Pancreas (tissue), 10 donors: ENCODE measurements at regions not wholly inside any gene's neighbourhood (a gene's known extent, or its start where the extent isn't known, plus 50 kb on each side); places are given as distances from the start of the nearest gene placed in this dataset.

ENCODE experiments used
- ATAC-seq, 4 donors: fragments of 200-7000 bp; cut with Tn5 transposase; one replicate each; pipeline versions ENCODE4 v1.8.0 to v1.9.1; 2020; ENCODE audit warnings: mild to moderate bottlenecking in 4 of 4, moderate library complexity in 4 of 4
- DNase-seq, 6 donors: peaks; one replicate each; pipeline ENCODE4 v3.0.0-alpha.2; 2020
- FAIRE-seq: peaks from 2 replicates; lab custom pipeline; 2012; peaks lifted over from hg19 to GRCh38; lab: Jason Lieb, UNC
- H3K27ac ChIP-seq, 4 donors: fragments of 200-600 bp; sonication (generic); 1 replicate in 3 of 4; 2 replicates in 1 of 4; pipeline versions ENCODE4 v1.5.0 to v1.8.0; 2020
- H3K27me3 ChIP-seq, 4 donors: fragments of 200-600 bp; one replicate each; pipeline ENCODE4 v1.8.0; 2021
- H3K36me3 ChIP-seq, 3 donors: fragments of 200-600 bp; sonication (generic) in 1 of 3; one replicate each; pipeline versions ENCODE4 v1.5.0 to v1.8.0; 2020 to 2021
- H3K4me1 ChIP-seq, 3 donors: fragments of 200-600 bp; one replicate each; pipeline ENCODE4 v1.8.0; 2021
- H3K4me3 ChIP-seq, 4 donors: fragments of 200-600 bp; sonication (generic) in 2 of 4; one replicate each; pipeline versions ENCODE4 v1.5.0 to v1.8.0; 2020 to 2021
- H3K9me3 ChIP-seq, 4 donors: fragments of 200-600 bp; one replicate each; pipeline ENCODE4 v1.8.0; 2021
- WGBS, 2 donors: extraction: QIAGEN DNeasy Blood & Tissue Kit; methylation state at CpG; one replicate each; pipeline ENCODE4 v1.1.7; 2013; 5-methylcytosine and 5-hydroxymethylcytosine counted together
- intact Hi-C, 3 donors: fragments of 100-400 bp; cut with DNase I; formaldehyde crosslinking; loops; one replicate each; pipeline versions ENCODE4 v1.11.1 to v1.14.2; 2022
- TF ChIP-seq, protein P1 (sequence below), 4 donors: fragments of 200-600 bp; sonication (generic) in 3 of 4; IDR thresholded peaks; one replicate each; pipeline versions ENCODE4 v1.5.0 to v1.8.0; 2021; ENCODE audit warnings: antibody characterized with exemption in 4 of 4
- donor health status: healthy with polysubstance abuse.
- donor health status: DM: no; HTN: no; CAD: no; lungs with moderate emphysema.
- donor health status: DM: no; HTN: no; CAD: no.
- donor health status: control.
- donor health status: control.
- donor health status: Bipolar disorder and iron deficiency.
- donor health status: DM: yes; HTN: yes; CAD: no.
- donor health status: DM: no; HTN: no; CAD: no.
- donor health status: DM: no; HTN: no; CAD: no.
- donor health status: DM: yes; HTN: yes; CAD: no.

- Histone ChIP-seq H3K27me3 (peaks cover 0 to 5% (median 0%) of the 10 kb centered on the region in 4 donors), H3K36me3 (no peaks in the 10 kb centered on the region), H3K4me1 (no peaks in the 10 kb centered on the region), H3K4me3 (no peak overlapping the region), H3K9me3 (no peaks in the 10 kb centered on the region), H3K27ac (no peak overlapping the region)
- no peak for DNase-seq
- TF ChIP-seq, protein P1, sequence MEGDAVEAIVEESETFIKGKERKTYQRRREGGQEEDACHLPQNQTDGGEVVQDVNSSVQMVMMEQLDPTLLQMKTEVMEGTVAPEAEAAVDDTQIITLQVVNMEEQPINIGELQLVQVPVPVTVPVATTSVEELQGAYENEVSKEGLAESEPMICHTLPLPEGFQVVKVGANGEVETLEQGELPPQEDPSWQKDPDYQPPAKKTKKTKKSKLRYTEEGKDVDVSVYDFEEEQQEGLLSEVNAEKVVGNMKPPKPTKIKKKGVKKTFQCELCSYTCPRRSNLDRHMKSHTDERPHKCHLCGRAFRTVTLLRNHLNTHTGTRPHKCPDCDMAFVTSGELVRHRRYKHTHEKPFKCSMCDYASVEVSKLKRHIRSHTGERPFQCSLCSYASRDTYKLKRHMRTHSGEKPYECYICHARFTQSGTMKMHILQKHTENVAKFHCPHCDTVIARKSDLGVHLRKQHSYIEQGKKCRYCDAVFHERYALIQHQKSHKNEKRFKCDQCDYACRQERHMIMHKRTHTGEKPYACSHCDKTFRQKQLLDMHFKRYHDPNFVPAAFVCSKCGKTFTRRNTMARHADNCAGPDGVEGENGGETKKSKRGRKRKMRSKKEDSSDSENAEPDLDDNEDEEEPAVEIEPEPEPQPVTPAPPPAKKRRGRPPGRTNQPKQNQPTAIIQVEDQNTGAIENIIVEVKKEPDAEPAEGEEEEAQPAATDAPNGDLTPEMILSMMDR (IDR thresholded peaks at IDR 0.05) = no peak
- WGBS, 2 donors = 36 to 40% methylated on average over 12 of the region's 12 CpGs
- no peak for ATAC-seq
- FAIRE-seq = no peak
- intact Hi-C loops = no loop called here
Measured at GRCh38 chr17:13750816-13751793, 149.4 kb upstream of the HS3ST3A1 start.

GRCh38 chr17:13753154-13753553 is 151.4 kb upstream of the HS3ST3A1 start:
- intact Hi-C loops = no loop called here
- DNase-seq (no peak), FAIRE-seq (no peak), ATAC-seq (no peak)
- TF ChIP-seq, protein P1 (IDR thresholded peaks at IDR 0.05) = no peak
- Histone ChIP-seq H3K4me1 (no peaks in the 10 kb centered on the region), H3K27me3 (peaks cover 0 to 5% (median 0%) of the 10 kb centered on the region in 4 donors), H3K4me3 (no peak overlapping the region), H3K27ac (no peak overlapping the region), H3K9me3 (no peaks in the 10 kb centered on the region), H3K36me3 (no peaks in the 10 kb centered on the region)
- WGBS, 2 donors = 43 to 61% methylated on average over 3 of the region's 3 CpGs

- WGBS, 2 donors = 68 to 89% methylated on average over 1 of the region's 1 CpG
- Histone ChIP-seq H3K4me3 (no peak overlapping the region), H3K36me3 (no peaks in the 10 kb centered on the region), H3K27ac (no peak overlapping the region), H3K27me3 (peaks cover 0 to 5% (median 0%) of the 10 kb centered on the region in 4 donors), H3K4me1 (no peaks in the 10 kb centered on the region), H3K9me3 (no peaks in the 10 kb centered on the region)
- ATAC-seq (no peak), FAIRE-seq (no peak), DNase-seq (no peak)
- intact Hi-C loops = no loop called here
- TF ChIP-seq, protein P1 (IDR thresholded peaks at IDR 0.05) = no peak
Measured at GRCh38 chr17:13753771-13754170, 152.0 kb upstream of the HS3ST3A1 start.

GRCh38 chr17:13755851-13756250 is 154.1 kb upstream of the HS3ST3A1 start:
- 79 to 81% methylated on average over 8 of the region's 8 CpGs for WGBS, 2 donors
- TF ChIP-seq, protein P1 (IDR thresholded peaks at IDR 0.05) = no peak
- no peaks in the 10 kb centered on the region for H3K36me3 ChIP-seq
- DNase-seq (no peak), FAIRE-seq (no peak), ATAC-seq (no peak)
- no peak overlapping the region for H3K4me3 ChIP-seq
- peaks cover 0 to 5% (median 0%) of the 10 kb centered on the region in 4 donors for H3K27me3 ChIP-seq
- intact Hi-C loops = no loop called here
- H3K4me1 ChIP-seq = no peaks in the 10 kb centered on the region
- no peaks in the 10 kb centered on the region for H3K9me3 ChIP-seq
- no peak overlapping the region for H3K27ac ChIP-seq

DNA sequence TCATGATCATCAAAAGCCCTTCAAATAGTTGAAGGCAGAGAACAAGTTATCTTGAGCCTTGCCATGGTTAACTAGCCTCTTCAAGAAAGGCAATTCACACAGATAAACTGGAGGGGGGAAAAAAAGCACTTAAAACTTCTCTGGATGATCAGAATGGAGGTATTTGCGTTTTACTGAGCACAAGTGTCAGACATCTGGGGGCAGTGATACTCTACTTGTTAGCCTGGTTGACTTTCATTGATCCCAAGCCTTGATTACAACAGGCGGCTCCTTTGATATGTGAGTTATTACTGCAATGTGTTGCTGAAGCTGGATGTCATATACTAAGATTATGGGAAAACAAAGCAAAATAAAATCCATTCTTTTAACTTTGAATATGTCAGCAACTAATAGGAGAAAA is 155.0 kb upstream of the HS3ST3A1 start:
- Histone ChIP-seq H3K27me3 (peaks cover 0 to under 1% (median 0%) of the 10 kb centered on the region in 4 donors), H3K4me3 (no peak overlapping the region), H3K9me3 (no peaks in the 10 kb centered on the region), H3K27ac (no peak overlapping the region), H3K4me1 (no peaks in the 10 kb centered on the region), H3K36me3 (no peaks in the 10 kb centered on the region)
- FAIRE-seq = no peak
- DNase-seq = no peak
- WGBS, 2 donors = 23 to 30% methylated on average over 2 of the region's 2 CpGs
- TF ChIP-seq, protein P1 (IDR thresholded peaks at IDR 0.05) = no peak
- ATAC-seq = no peak
- intact Hi-C loops = no loop called here
